ENCODE measurements at regions not wholly inside any gene's neighbourhood (a gene's known extent, or its start where the extent isn't known, plus 50 kb on each side); places are given as distances from the start of the nearest gene placed in this dataset.

DNA sequence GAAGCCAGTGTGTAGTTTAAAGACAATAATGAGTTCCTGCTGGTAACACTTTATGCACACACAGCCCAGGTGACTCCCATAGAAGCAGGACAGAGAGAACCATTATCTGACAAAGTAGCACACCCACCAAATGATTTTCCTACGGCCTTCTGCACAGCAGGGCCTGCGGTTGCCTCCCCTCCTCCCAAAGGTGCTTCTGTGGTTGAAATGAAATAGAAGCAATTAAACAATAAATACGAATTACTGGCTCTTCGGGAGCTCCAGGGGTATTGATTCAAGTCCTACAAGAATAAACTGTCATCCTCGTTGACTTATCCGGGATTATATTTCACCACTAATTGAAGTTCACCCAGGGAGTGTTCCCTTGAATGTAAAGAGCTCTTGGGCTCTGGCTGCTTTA, 172.1 kb downstream of the ACTR3B start:
- TF ChIP-seq EZH2phosphoT487 (IDR thresholded peaks at IDR 0.05; ENCODE audit: insufficient read depth, low read depth) (no peak), EZH2 (IDR thresholded peaks at IDR 0.05; ENCODE audit: insufficient read depth, poor library complexity, severe bottlenecking) (no peak)
